Loucy (cell line): ENCODE measurements at regions not wholly inside any gene's neighbourhood (a gene's known extent, or its start where the extent isn't known, plus 50 kb on each side); places are given as distances from the start of the nearest gene placed in this dataset.

Experiments used
- EZH2phosphoT487 ChIP-seq: fragments of 200-600 bp; IDR thresholded peaks from 2 replicates; pipeline ENCODE4 v1.6.1; 2018; ENCODE audit warnings: antibody characterized with exemption, mild to moderate bottlenecking, moderate library complexity, borderline replicate concordance
- TF ChIP-seq, protein P1 (sequence below): fragments of 200-600 bp; sonication (generic); conservative IDR thresholded peaks from 2 replicates; pipeline ENCODE4 v1.5.1; 2014; ENCODE audit warnings: mild to moderate bottlenecking, antibody characterized with exemption, low read length

DNA sequence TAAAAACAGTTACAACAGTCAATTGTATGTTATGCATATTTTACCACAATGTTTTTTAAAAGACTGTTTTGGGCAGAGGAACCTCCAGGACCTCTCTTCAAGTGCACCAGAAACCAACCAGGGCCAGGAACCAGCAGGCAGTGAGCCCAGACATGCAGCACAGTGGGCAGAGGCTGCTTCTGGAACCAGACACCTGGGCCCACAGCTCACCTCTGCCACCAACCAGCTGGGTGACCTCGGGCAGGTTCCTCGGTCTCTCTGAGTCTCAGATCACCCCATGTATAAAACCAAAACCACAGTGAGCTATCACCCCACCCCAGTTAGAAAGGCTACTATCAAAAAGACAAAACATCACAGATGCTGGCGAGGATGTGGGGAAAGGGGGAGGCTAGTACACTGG is 161.0 kb downstream of the C16orf95 start:
- TF ChIP-seq, protein P1, sequence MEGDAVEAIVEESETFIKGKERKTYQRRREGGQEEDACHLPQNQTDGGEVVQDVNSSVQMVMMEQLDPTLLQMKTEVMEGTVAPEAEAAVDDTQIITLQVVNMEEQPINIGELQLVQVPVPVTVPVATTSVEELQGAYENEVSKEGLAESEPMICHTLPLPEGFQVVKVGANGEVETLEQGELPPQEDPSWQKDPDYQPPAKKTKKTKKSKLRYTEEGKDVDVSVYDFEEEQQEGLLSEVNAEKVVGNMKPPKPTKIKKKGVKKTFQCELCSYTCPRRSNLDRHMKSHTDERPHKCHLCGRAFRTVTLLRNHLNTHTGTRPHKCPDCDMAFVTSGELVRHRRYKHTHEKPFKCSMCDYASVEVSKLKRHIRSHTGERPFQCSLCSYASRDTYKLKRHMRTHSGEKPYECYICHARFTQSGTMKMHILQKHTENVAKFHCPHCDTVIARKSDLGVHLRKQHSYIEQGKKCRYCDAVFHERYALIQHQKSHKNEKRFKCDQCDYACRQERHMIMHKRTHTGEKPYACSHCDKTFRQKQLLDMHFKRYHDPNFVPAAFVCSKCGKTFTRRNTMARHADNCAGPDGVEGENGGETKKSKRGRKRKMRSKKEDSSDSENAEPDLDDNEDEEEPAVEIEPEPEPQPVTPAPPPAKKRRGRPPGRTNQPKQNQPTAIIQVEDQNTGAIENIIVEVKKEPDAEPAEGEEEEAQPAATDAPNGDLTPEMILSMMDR = no peak
- no peak for TF ChIP-seq EZH2phosphoT487
